Peyer's patch (tissue), 4 donors: ENCODE measurements at regions not wholly inside any gene's neighbourhood (a gene's known extent, or its start where the extent isn't known, plus 50 kb on each side); places are given as distances from the start of the nearest gene placed in this dataset.

ENCODE experiments used
- POLR2A ChIP-seq, 2 donors: fragments of 450-650 bp; IDR thresholded peaks; one replicate each; pipeline ENCODE4 v1.5.1; 2017; ENCODE audit warnings: antibody characterized with exemption in 2 of 2, mild to moderate bottlenecking in 2 of 2, moderate library complexity in 2 of 2
- TF ChIP-seq, protein P1 (sequence below), 6 experiments: fragments of 450-650 bp in 4 of 6; fragments of 200-600 bp in 2 of 6; sonication (generic) in 1 of 6; IDR thresholded peaks; one replicate each; pipeline ENCODE4 v1.5.1; 2017 to 2019; ENCODE audit warnings: antibody characterized with exemption in 6 of 6, mild to moderate bottlenecking in 3 of 6, moderate library complexity in 1 of 6

DNA sequence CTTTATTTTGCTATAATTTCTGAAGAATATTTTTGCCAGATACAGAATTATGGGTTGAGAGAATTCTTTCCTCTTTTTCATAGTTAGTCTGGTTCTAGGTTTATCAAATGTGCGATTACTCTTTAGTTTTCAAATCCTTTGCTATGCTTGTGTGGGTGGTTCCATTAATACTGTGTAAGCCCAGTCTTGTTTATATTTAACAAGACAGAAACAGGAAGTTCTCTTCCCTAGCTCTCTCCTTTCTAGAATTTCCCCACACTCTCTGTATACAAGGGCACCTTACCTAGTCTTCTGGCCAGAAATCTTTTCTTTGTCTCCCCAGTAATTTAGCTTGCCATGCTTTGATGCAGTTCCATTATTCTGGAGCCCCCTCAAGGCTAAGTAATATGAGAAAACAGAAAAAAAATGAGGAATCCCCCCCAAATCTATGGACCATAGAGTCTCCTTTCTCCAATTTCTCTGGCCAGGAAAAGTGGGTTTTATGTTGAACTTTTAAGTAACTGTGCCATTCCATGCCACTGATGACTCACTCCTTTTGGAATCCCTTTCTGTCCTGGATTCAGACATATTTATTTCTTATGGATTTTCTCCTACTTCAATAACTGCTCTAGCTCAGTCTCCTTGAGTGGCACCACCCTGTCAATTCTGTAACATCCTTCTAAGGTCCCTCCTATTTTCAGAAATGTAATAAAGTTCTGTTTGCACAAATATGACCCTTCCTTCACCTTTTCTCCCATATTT is 1714.1 kb downstream of the EFNA5 start:
- no peak for TF ChIP-seq POLR2A (IDR thresholded peaks at IDR 0.05)
- TF ChIP-seq, protein P1, sequence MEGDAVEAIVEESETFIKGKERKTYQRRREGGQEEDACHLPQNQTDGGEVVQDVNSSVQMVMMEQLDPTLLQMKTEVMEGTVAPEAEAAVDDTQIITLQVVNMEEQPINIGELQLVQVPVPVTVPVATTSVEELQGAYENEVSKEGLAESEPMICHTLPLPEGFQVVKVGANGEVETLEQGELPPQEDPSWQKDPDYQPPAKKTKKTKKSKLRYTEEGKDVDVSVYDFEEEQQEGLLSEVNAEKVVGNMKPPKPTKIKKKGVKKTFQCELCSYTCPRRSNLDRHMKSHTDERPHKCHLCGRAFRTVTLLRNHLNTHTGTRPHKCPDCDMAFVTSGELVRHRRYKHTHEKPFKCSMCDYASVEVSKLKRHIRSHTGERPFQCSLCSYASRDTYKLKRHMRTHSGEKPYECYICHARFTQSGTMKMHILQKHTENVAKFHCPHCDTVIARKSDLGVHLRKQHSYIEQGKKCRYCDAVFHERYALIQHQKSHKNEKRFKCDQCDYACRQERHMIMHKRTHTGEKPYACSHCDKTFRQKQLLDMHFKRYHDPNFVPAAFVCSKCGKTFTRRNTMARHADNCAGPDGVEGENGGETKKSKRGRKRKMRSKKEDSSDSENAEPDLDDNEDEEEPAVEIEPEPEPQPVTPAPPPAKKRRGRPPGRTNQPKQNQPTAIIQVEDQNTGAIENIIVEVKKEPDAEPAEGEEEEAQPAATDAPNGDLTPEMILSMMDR (IDR thresholded peaks at IDR 0.05) = no peak
